HUES64 (cell line): ENCODE measurements at regions not wholly inside any gene's neighbourhood (a gene's known extent, or its start where the extent isn't known, plus 50 kb on each side); places are given as distances from the start of the nearest gene placed in this dataset.
"Not testable (repeated sequence)": the region's sequence is repeated elsewhere in the genome, so short reads cannot be mapped to it uniquely, and the experiment has no call there.

ENCODE experiments used
- H3K27ac ChIP-seq: 2 replicates; pipeline ENCODE4 v1.7.0; 2013; ENCODE audit warnings: low read depth, low read length, inconsistent platforms
- H3K27me3 ChIP-seq: 2 replicates; pipeline ENCODE4 v1.6.1; 2013; ENCODE audit warnings: mild to moderate bottlenecking, low read length; ENCODE audit not compliant: insufficient read depth
- H3K36me3 ChIP-seq: 2 replicates; pipeline ENCODE4 v1.6.1; 2013; ENCODE audit warnings: mild to moderate bottlenecking, low read length; ENCODE audit not compliant: insufficient read depth
- H3K4me1 ChIP-seq: 2 replicates; pipeline ENCODE4 v1.6.1; 2013; ENCODE audit warnings: mild to moderate bottlenecking, low read length, moderate library complexity; ENCODE audit not compliant: insufficient read depth
- H3K4me3 ChIP-seq: 2 replicates; pipeline ENCODE4 v1.5.1; 2013; ENCODE audit warnings: mild to moderate bottlenecking, low read length, moderate library complexity
- H3K9ac ChIP-seq: 2 replicates; pipeline ENCODE4 v1.6.1; 2013; ENCODE audit warnings: mild to moderate bottlenecking, low read depth, low read length
- H3K9me3 ChIP-seq: 2 replicates; pipeline ENCODE4 v1.6.1; 2013; ENCODE audit warnings: low read depth, low read length; ENCODE audit not compliant: insufficient read depth
- WGBS: fragments of 150-250, 120-280 bp; methylation state at CpG from one replicate; pipeline ENCODE4 v1.1.7; 2013; ENCODE audit warnings: missing lambda C conversion rate; 5-methylcytosine and 5-hydroxymethylcytosine counted together

DNA sequence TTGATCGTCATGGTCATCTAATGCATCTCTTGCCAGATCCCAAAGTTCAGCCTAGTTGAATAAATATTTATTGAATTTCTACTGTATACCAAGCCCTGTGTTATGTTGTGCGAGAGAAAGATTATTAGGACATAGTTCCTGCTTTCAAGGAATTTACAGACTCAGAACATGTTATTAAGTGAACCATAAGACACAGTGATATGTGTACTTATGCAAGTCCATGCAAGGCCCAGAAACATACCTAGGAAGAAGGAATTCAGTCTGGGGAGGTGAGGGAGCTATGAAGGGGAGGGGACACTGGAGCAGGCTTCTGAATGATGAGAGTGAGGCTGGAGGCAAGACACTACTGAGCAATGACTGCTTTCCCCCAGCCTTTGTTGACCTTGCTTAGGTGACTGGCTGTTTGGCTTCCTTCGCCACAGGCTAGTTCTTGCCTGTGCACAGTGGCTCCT is 81.4 kb downstream of the ACAA2 start:
- WGBS = 98% methylated on average over 3 of the region's 3 CpGs
- Histone ChIP-seq H3K4me3 (no peak overlapping the region), H3K9me3 (no peaks in the 10 kb centered on the region), H3K4me1 (peaks cover 7% of the 10 kb centered on the region; the same call in 1 of the 2 replicates), H3K27ac (no peak overlapping the region), H3K9ac (no peak overlapping the region), H3K27me3 (no peaks in the 10 kb centered on the region), H3K36me3 (no peaks in the 10 kb centered on the region)

DNA sequence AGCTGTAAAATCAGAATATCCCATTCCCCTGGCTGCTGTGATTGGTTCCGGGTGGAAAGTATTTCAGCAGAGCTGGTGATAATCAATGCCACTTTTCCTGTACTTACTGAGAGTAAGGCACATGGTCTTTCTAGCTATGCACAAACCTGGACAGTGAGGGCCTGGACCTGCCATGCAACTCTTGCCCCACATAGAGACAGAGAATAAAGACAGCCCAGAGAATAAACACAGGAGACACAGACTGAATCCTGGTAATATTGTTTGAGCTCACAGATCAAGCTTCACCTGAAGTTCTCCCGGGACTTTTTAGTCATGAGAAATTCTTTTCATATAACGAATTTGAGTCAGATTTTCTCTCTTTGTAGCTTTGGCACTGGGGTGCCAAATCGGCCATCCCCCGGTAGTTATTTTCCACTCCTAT is 81.9 kb downstream of the ACAA2 start:
- H3K27ac ChIP-seq = no peak overlapping the region
- no peaks in the 10 kb centered on the region for H3K36me3 ChIP-seq
- WGBS = 90% methylated on average over 5 of the region's 5 CpGs
- H3K4me3 ChIP-seq = no peak overlapping the region
- no peaks in the 10 kb centered on the region for H3K27me3 ChIP-seq
- H3K4me1 ChIP-seq = peaks cover 11% of the 10 kb centered on the region; the same call in 1 of the 2 replicates
- H3K9ac ChIP-seq = no peak overlapping the region
- no peaks in the 10 kb centered on the region for H3K9me3 ChIP-seq

GRCh38 chr18:49730951-49731391 is 82.4 kb downstream of the ACAA2 start:
- Histone ChIP-seq H3K4me1 (peaks cover 14% of the 10 kb centered on the region), H3K36me3 (no peaks in the 10 kb centered on the region), H3K9me3 (no peaks in the 10 kb centered on the region), H3K9ac (no peak overlapping the region), H3K4me3 (no peak overlapping the region), H3K27me3 (no peaks in the 10 kb centered on the region), H3K27ac (no peak overlapping the region)
- WGBS = 55% methylated on average over 4 of the region's 4 CpGs

DNA sequence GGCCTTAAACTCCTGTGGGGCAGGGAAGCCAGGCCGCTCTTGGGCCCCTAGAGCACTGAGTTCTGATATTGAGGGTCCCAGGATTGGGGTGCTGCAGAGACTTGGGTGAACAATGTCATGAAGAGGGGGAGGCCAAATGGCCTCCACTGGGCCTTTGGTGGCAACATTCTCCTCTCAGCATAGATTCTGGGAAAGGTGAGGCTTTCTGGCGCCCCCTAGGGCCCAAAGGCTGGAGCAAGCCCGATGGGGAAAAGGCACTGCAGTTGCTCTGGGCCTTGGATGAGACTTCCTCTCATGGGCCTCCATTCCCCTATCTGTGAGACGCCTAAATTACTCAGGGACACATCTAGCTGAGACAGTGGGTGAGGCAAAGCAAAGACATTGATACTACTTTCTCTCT is 84.8 kb downstream of the ACAA2 start:
- WGBS = 54% methylated on average over 4 of the region's 4 CpGs
- Histone ChIP-seq H3K9me3 (no peaks in the 10 kb centered on the region), H3K27ac (no peak overlapping the region), H3K9ac (no peak overlapping the region), H3K36me3 (no peaks in the 10 kb centered on the region), H3K4me1 (peaks cover 23% of the 10 kb centered on the region), H3K27me3 (no peaks in the 10 kb centered on the region), H3K4me3 (no peak overlapping the region)

DNA sequence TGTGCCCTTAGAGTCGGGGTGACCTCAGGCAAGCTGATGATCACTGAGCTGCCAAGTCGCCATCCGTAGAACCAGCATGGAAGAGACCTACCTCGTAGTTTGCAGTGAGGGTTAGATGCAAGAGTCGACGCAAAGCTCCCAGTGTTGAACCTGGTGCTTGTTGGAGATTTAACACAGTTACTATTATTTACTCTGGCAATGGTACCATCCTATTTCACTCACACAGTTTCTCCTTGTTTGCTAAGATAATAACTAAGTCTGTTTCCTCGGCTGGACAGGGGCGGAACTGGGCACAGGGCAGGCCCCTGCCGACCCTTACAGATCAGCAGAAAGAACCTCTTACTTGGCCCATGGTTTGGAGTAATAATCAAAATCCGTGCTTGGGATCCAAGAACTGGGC is 85.5 kb downstream of the ACAA2 start:
- Histone ChIP-seq H3K9ac (no peak overlapping the region), H3K4me3 (no peak overlapping the region), H3K4me1 (peaks cover 28% of the 10 kb centered on the region), H3K9me3 (no peaks in the 10 kb centered on the region), H3K27ac (no peak overlapping the region), H3K27me3 (no peaks in the 10 kb centered on the region), H3K36me3 (no peaks in the 10 kb centered on the region)
- WGBS = 95% methylated on average over 10 of the region's 10 CpGs

DNA sequence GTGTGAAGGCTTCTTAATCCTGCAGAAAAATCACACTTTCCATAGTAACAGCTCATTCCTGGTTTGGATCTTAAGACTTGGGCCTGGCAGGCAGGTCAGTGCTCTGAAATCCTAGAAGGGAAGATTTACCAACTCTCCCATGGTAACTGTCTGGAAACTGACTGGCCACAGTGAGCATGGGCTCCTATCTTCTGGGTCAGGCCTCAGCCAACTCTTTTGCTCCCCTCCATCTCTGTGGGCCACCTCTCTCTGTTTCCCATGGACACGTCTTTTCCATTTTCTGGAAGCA is 86.7 kb downstream of the ACAA2 start:
- peak overlapping the region; percentile 49; the same call in 1 of the 2 replicates for H3K9ac ChIP-seq
- WGBS = 89% methylated on average over 1 of the region's 1 CpG
- no peaks in the 10 kb centered on the region for H3K36me3 ChIP-seq
- H3K9me3 ChIP-seq = no peaks in the 10 kb centered on the region
- peak overlapping the region; percentile 82 for H3K27ac ChIP-seq
- peaks cover 28% of the 10 kb centered on the region for H3K4me1 ChIP-seq
- no peaks in the 10 kb centered on the region for H3K27me3 ChIP-seq
- H3K4me3 ChIP-seq = no peak overlapping the region

- Histone ChIP-seq H3K27me3 (no peaks in the 10 kb centered on the region), H3K4me1 (peaks cover 22% of the 10 kb centered on the region), H3K36me3 (no peaks in the 10 kb centered on the region), H3K27ac (peak overlapping the region; percentile 82), H3K9me3 (no peaks in the 10 kb centered on the region), H3K4me3 (no peak overlapping the region), H3K9ac (peak overlapping the region; percentile 49; the same call in 1 of the 2 replicates)
- WGBS = 50% methylated on average over 12 of the region's 13 CpGs
These were observed 87.3 kb downstream of the ACAA2 start for GRCh38 chr18:49725809-49726674.

DNA sequence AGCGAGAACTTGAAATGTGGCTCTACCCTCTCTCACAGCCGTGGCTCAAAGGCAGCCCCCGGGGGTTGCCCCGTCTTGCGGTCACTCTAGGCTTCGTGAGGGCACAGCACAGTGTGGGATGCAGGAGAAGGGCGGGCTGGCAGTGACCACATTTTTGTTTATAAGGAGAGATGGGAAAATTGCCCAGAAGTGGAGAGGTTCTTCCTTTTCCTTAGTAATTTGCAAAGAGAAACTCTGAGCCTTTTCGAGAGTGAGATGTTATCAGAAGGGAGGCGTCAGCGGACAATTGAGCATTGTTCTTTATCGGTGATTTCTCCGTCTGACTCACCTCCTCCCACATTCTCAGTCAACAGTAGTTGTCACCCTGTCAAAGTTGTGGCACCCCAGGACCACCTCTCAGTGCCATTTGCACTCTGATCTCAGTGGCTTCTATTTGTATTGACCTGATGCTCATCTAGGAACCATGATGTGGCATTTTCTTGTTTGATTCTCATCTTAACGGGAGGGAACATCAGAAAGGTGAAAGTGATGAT is 89.6 kb downstream of the ACAA2 start:
- no peak overlapping the region for H3K27ac ChIP-seq
- no peak overlapping the region for H3K9ac ChIP-seq
- H3K4me1 ChIP-seq = peaks cover 21% of the 10 kb centered on the region
- no peak overlapping the region for H3K4me3 ChIP-seq
- H3K9me3 ChIP-seq = no peaks in the 10 kb centered on the region
- 65% methylated on average over 12 of the region's 13 CpGs for WGBS
- no peaks in the 10 kb centered on the region for H3K27me3 ChIP-seq
- no peaks in the 10 kb centered on the region for H3K36me3 ChIP-seq

GRCh38 chr18:49722477-49722876 is 90.9 kb downstream of the ACAA2 start:
- H3K4me3 ChIP-seq = no peak overlapping the region
- H3K4me1 ChIP-seq = peaks cover 21% of the 10 kb centered on the region
- no peaks in the 10 kb centered on the region for H3K27me3 ChIP-seq
- 65% methylated on average over 4 of the region's 4 CpGs for WGBS
- no peaks in the 10 kb centered on the region for H3K9me3 ChIP-seq
- H3K9ac ChIP-seq = no peak overlapping the region
- no peaks in the 10 kb centered on the region for H3K36me3 ChIP-seq
- H3K27ac ChIP-seq = no peak overlapping the region

DNA sequence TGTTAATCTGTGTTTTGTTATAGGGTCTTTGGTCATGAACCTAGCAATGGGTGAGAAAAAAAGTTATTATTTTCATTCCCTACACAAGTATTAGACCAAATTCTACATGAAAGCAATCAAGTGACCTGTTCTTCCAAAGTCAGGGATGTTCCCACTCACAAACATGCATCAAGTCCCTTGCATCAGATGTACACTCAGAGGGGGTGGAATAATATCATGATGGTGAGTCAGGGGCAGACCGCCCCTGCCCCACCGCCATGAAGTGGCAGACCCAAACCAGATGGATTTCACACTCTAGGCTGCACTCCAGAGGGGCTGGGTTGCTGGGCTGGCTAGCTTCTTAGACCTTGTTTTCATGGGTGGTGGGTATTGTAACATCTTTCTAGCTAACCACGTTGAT is 91.4 kb downstream of the ACAA2 start:
- WGBS = 97% methylated on average over 2 of the region's 3 CpGs
- Histone ChIP-seq H3K36me3 (no peaks in the 10 kb centered on the region), H3K27me3 (no peaks in the 10 kb centered on the region), H3K4me3 (no peak overlapping the region), H3K4me1 (peaks cover 21% of the 10 kb centered on the region), H3K9ac (no peak overlapping the region), H3K27ac (no peak overlapping the region), H3K9me3 (no peaks in the 10 kb centered on the region)

- H3K4me1 ChIP-seq = peaks cover 13% of the 10 kb centered on the region
- not testable (repeated sequence) for H3K36me3 ChIP-seq, H3K27ac ChIP-seq, H3K27me3 ChIP-seq, H3K9ac ChIP-seq, H3K4me3 ChIP-seq, H3K9me3 ChIP-seq
- 96% methylated on average over 2 of the region's 3 CpGs for WGBS
These were observed 92.4 kb downstream of the ACAA2 start for GRCh38 chr18:49720944-49721343.
